DOHH2 (cell line): ENCODE measurements at regions not wholly inside any gene's neighbourhood (a gene's known extent, or its start where the extent isn't known, plus 50 kb on each side); places are given as distances from the start of the nearest gene placed in this dataset.

Experiments
- H3F3A ChIP-seq: fragments of 200-600 bp; sonication (generic), shearing (Covaris generic); 2 replicates; pipeline ENCODE4 v1.6.0; 2016; ENCODE audit warnings: antibody characterized with exemption, mild to moderate bottlenecking; ENCODE audit not compliant: control insufficient read depth, insufficient read depth
- H3K27ac ChIP-seq: fragments of 200-600 bp; sonication (generic); 2 replicates; pipeline ENCODE4 v1.5.1; 2014; ENCODE audit warnings: low read depth, mild to moderate bottlenecking, low read length, moderate library complexity
- H3K27me3 ChIP-seq: fragments of 200-600 bp; sonication (generic); 2 replicates; pipeline ENCODE4 v1.6.1; 2014; ENCODE audit warnings: mild to moderate bottlenecking, low read length, mixed read lengths; ENCODE audit not compliant: control insufficient read depth
- H3K36me3 ChIP-seq: fragments of 200-600 bp; sonication (generic); 2 replicates; pipeline ENCODE4 v1.6.1; 2014; ENCODE audit warnings: mild to moderate bottlenecking, low read length, moderate library complexity, mixed read lengths; ENCODE audit not compliant: control insufficient read depth
- H3K4me1 ChIP-seq: fragments of 200-600 bp; sonication (generic); 2 replicates; pipeline ENCODE4 v1.6.1; 2014; ENCODE audit warnings: mild to moderate bottlenecking, low read length, mixed read lengths; ENCODE audit not compliant: control insufficient read depth
- H3K4me2 ChIP-seq: fragments of 200-600 bp; sonication (generic); 2 replicates; pipeline ENCODE4 v1.6.0; 2014; ENCODE audit warnings: mild to moderate bottlenecking, low read length, moderate library complexity
- H3K4me3 ChIP-seq: fragments of 200-600 bp; sonication (generic); 2 replicates; pipeline ENCODE4 v1.5.1; 2014; ENCODE audit warnings: mild to moderate bottlenecking, low read length, mixed read lengths
- H3K79me2 ChIP-seq: fragments of 200-600 bp; sonication (generic); 2 replicates; pipeline ENCODE4 v1.6.1; 2014; ENCODE audit warnings: mild to moderate bottlenecking, low read length, mixed read lengths; ENCODE audit not compliant: control insufficient read depth
- H3K9me2 ChIP-seq: fragments of 200-600 bp; sonication (generic); replicated peaks from 2 replicates; pipeline ENCODE4 v1.6.1; 2014; ENCODE audit warnings: mild to moderate bottlenecking, low read length, mixed read lengths; ENCODE audit not compliant: control insufficient read depth
- H3K9me3 ChIP-seq: fragments of 200-600 bp; sonication (generic); 2 replicates; pipeline ENCODE4 v1.6.1; 2014; ENCODE audit warnings: antibody characterized with exemption, low read length, mixed read lengths; ENCODE audit not compliant: control insufficient read depth, insufficient read depth
- H4K20me1 ChIP-seq: fragments of 200-600 bp; sonication (generic); 2 replicates; pipeline ENCODE4 v1.6.0; 2014; ENCODE audit warnings: low read depth, mild to moderate bottlenecking, antibody characterized with exemption, low read length, moderate library complexity; ENCODE audit not compliant: control insufficient read depth, insufficient read depth
- CTCF ChIP-seq: fragments of 200-600 bp; sonication (generic); IDR thresholded peaks from one replicate; pipeline ENCODE4 v1.5.1; 2014; ENCODE audit warnings: antibody characterized with exemption, mild to moderate bottlenecking, low read depth, low read length; ENCODE audit not compliant: poor library complexity, severe bottlenecking
- EZH2phosphoT487 ChIP-seq: fragments of 200-600 bp; sonication (generic); IDR thresholded peaks from 2 replicates; pipeline ENCODE4 v1.6.1; 2017; ENCODE audit warnings: borderline replicate concordance, mild to moderate bottlenecking, antibody characterized with exemption, low read length, moderate library complexity, mixed read lengths

GRCh38 chr5:105684799-105685198 lies 1985.9 kb downstream of the EFNA5 start:
- no peaks in the 10 kb centered on the region for H3K79me2 ChIP-seq
- no peaks in the 10 kb centered on the region for H4K20me1 ChIP-seq
- H3K9me2 ChIP-seq: no peaks in the 10 kb centered on the region
- no peaks in the 10 kb centered on the region for H3F3A ChIP-seq
- no peak overlapping the region for H3K4me2 ChIP-seq
- H3K27me3 ChIP-seq: no peaks in the 10 kb centered on the region
- TF ChIP-seq CTCF (no peak), EZH2phosphoT487 (no peak)
- no peaks in the 10 kb centered on the region for H3K4me1 ChIP-seq
- no peak overlapping the region for H3K27ac ChIP-seq
- no peaks in the 10 kb centered on the region for H3K36me3 ChIP-seq
- H3K4me3 ChIP-seq: no peak overlapping the region
- no peaks in the 10 kb centered on the region for H3K9me3 ChIP-seq

- no peaks in the 10 kb centered on the region for H3K36me3 ChIP-seq
- H3K9me2 ChIP-seq: no peaks in the 10 kb centered on the region
- TF ChIP-seq CTCF (no peak), EZH2phosphoT487 (no peak)
- H3F3A ChIP-seq: no peaks in the 10 kb centered on the region
- H4K20me1 ChIP-seq: no peaks in the 10 kb centered on the region
- H3K4me3 ChIP-seq: no peak overlapping the region
- no peak overlapping the region for H3K4me2 ChIP-seq
- H3K9me3 ChIP-seq: no peaks in the 10 kb centered on the region
- H3K27me3 ChIP-seq: no peaks in the 10 kb centered on the region
- no peaks in the 10 kb centered on the region for H3K79me2 ChIP-seq
- H3K27ac ChIP-seq: no peak overlapping the region
- no peaks in the 10 kb centered on the region for H3K4me1 ChIP-seq
Observed at GRCh38 chr5:105680858-105681475, 1989.8 kb downstream of the EFNA5 start.

GRCh38 chr5:105677291-105677690 lies 1993.4 kb downstream of the EFNA5 start:
- no peak overlapping the region for H3K4me2 ChIP-seq
- H3K36me3 ChIP-seq: no peaks in the 10 kb centered on the region
- H3K4me1 ChIP-seq: no peaks in the 10 kb centered on the region
- no peaks in the 10 kb centered on the region for H3K79me2 ChIP-seq
- TF ChIP-seq EZH2phosphoT487 (no peak), CTCF (no peak)
- H3K27ac ChIP-seq: no peak overlapping the region
- H3K9me2 ChIP-seq: no peaks in the 10 kb centered on the region
- no peaks in the 10 kb centered on the region for H4K20me1 ChIP-seq
- H3K9me3 ChIP-seq: no peaks in the 10 kb centered on the region
- H3F3A ChIP-seq: no peaks in the 10 kb centered on the region
- no peaks in the 10 kb centered on the region for H3K27me3 ChIP-seq
- no peak overlapping the region for H3K4me3 ChIP-seq
